ENCODE measurements at regions not wholly inside any gene's neighbourhood (a gene's known extent, or its start where the extent isn't known, plus 50 kb on each side); places are given as distances from the start of the nearest gene placed in this dataset.
A peak's percentile ranks its signal among the peaks of the same experiment; 100 is the strongest.
"Not testable (repeated sequence)": the region's sequence is repeated elsewhere in the genome, so short reads cannot be mapped to it uniquely, and the experiment has no call there.

DNA sequence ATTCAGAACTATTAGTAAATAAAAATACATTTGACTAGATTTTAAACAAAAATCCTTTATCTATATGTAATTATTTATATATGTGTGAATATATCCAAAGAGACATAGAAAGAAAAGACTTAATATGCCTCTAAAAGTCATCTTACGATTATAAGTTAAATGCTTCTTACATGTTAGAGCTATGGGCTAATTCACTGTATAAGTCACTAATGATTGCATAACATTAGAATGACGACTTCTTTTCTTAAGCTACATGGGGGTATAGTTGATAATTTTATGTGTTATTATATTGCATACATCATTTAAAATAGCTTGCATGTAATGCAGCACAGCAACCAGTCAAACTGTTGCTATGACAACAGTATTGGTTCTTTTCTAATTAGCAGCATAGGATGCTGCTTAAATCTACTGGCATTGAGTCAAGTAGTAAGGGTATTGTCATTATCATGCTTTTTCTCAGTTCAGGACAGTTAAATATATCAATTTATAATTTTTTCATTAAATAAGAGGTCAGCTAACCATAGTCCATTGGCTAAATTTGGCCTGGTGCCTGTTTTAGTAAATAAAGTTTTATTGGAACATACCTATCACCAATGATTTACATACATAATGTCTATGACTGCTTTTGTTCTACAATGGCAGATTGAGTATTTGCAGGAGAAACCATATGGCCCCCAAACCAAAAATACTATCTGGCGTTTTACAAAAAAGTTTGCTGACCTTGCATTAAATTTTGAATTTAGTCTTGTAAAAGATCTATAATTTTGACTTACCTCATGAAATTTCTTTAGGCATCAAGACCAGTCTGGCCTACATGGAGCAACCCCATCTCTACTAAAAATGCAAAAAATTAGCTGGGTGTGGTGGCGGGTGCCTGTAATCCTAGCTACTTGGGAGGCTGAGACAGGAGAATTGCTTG is 207.7 kb upstream of the ZSWIM2 start:
- DNase-seq: no peak

DNA sequence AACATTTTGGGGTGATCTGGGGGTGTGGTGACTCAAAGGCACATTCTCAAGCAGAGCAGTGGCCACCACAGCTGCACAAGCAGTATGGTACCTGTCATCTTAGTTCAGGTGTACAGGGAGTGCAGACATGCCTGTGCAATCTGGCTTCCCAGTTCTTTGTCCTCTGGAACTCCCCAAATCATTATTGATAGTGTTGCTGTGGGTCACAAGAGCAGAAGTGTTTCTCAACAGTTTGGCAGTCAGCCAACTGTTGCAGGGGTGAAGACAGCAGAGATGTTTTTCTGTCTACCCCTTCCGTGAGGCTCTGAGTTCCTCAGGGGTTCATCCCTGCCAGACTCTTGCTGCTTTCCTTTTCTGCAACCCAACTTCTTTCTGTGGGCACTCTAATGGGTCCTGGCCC is 206.5 kb upstream of the ZSWIM2 start:
- peak; percentile 48 for DNase-seq

DNA sequence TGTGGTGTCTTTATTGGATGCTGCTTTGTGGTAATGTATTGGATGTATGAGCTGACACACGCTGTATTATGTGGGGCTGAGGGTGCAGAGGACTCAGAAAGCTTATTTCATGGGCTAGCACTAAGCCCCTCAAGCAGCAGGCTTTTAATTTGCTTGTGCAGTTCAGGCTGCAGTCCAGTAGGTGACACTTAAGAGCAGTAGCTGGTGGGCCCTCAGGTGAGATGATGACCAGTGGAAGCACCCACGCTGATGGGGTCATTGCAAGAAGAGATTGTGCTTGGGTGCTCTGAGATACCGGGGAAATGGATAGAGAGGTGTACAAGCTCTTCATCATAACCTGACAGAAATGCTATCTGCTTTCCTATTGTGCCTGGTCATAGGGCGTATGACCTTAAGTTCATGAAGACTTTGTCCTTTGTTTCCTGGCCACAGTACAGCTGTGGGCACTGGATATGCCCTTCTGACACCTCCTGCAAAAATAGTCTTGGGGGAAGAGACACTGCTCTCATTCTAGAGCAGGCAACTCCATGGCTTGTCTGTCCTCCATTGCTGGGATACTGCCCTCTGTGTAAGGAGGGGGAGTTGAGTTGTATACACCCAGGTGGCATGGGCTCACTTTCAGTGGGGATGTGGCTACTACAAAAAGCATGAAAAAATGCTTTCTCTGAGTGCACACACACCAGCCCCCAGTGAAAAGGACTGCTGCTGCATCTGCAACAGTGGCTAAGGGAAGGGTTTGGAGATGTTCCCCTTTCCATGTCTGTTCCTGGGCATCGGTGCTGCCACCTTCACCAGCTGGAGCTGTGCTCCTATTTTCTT is 205.7 kb upstream of the ZSWIM2 start:
- DNase-seq: peak; percentile 3

DNA sequence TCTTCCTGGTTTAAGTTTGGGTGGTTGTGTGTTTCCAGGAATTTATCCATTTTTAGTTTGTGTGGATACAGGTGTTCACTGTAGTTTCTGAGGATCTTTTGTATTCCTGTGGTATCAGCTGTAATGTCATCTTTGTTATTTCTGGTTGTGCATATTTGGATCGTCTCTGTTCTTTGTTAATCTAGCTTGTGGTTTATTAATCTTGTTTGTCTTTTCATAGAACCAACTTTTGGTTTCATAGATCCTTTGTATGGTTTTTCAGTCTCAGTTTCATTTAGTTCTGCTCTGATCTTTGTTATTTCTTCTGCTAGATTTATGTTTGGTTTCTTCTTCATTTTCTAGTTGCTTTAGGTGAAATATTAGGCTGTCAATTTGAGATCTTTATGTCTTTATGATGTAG is 202.4 kb upstream of the ZSWIM2 start:
- DNase-seq: no peak

DNA sequence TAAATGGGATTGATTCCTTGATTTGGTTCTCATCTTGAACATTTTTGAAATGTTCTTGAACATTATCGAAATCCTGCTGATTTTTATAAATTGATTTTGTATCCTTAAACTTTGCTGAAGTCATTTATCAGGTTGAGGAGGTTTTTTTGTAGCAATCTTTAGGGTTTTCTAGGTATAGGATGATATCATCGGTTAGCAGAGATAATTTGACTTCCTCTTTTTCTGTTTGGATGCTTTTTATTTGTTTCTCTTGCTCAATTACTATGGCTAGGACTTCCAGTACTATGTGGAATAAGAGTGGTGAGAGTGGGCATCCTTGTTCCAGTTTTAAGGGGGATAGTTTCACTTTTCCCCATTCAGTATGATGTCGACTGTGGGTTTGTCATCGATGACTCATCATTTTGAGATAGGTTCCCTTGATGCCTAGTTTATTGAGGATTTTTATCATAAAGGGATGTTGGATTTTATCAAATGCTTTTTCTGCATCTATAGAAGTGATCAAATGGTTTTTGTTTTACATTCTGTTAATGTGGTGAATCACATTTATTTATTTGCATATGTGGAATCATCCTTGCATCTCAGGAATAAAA is 201.5 kb upstream of the ZSWIM2 start:
- DNase-seq: peak; percentile 4

DNA sequence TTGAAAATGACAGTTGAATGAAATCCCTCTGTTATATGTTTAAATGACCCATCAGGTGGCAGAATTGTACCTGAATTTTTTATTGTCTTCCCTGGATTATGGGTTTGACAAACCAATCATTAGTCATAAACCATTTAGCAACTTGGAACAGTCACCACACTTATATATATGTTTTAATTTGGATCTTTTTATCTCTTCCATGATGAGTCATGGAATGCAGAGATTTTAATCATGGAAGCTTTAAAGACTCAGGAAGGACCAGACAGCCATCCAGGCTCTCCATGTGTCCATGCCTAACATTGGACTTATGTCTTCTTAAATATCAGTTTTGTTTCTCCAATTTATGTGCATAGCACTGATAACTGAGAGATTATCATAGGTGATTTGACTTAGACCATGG is 188.3 kb upstream of the ZSWIM2 start:
- DNase-seq: no peak

DNA sequence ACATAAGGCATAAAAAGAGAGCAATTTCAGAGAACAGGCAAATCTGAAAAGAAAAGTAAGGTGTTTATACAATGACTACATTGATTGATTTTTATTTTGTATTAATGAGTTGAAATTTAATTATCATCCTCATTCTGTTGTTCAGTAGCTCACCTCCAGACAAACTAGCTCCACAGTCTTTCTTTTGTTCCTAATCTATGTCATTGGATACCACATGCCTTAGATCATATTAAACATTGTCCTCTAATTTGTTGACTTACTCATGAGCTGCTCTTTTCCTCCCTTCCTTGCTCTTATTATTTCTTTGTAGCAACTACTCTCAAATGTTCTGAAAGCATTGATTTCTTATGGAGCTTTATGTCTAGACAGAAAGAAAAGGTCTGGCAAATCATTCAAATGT is 185.5 kb upstream of the ZSWIM2 start:
- no peak for DNase-seq

DNA sequence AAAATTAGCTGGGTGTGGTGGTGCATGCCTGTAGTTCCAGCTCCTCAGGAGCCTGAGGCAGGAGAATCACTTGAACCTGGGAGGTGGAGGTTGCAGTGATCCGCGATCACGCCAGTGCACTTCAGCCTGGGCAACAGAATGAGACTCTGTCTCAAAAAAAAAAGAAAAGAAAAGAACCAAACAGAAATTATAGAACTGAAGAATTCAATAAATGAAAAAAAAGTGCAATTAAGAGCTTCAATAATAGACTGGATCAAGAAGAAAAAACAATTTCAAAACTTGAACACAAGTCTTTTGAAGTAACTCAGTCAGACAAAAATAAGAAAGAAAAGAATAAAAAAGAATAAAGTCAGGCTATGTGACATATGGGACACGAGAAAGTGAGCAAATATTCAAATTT is 175.8 kb upstream of the ZSWIM2 start:
- no peak for DNase-seq

DNA sequence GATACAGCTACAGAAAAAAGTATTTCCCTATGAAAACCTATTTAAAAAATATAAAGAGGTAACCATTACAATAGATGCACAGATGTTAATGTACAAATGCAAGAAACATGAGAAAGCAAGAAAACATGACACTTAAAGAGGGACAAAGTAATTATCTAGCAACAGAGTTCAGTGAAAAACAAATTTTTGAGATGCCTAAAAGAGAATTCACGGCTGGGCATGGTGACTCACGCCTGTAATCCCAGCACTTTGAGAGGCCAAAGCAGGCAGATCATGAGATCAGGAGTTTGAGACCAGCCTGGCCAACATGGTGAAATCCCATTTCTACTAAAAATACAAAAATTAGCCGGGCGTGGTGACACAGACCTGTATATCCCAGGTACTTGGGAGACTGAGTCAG is 175.0 kb upstream of the ZSWIM2 start:
- DNase-seq: not testable (repeated sequence)

DNA sequence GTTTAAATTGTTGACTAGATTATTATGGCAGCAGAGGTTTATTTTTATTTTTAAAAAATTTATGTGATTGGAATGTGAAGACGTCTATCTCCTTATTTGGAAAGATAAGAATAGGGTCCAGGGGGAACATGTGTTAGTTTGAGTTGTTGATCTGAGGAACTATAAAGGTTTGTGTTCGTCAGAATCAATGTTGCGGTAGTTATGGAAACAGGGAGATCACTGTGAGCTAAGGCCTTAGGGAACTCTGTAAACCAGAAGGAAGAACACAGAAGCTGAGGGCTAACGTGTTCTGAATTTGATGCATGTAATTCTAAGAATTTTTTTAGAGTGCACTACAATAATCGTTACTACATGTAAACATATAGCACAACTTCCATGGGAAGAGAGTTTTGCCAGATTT is 168.5 kb upstream of the ZSWIM2 start:
- DNase-seq: no peak

DNA sequence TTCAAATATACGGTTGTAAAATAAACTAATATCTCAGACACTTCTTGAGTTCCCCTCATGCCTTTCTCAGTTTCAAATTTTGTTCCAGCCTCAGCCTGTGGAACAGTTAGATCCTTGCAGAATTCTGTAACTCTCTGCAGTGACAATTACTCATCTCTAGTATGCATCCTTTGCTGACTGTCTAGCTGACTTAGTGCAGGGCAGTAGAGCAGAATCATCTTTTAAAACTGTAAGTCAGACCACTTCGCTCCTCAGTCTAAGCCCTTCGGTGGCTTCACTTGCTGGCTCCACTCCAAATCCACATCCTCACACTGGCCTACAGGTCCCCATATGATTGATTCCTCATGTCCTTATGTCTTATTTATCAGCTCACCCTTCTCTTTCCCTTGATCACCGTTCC is 164.1 kb upstream of the ZSWIM2 start:
- no peak for DNase-seq

DNA sequence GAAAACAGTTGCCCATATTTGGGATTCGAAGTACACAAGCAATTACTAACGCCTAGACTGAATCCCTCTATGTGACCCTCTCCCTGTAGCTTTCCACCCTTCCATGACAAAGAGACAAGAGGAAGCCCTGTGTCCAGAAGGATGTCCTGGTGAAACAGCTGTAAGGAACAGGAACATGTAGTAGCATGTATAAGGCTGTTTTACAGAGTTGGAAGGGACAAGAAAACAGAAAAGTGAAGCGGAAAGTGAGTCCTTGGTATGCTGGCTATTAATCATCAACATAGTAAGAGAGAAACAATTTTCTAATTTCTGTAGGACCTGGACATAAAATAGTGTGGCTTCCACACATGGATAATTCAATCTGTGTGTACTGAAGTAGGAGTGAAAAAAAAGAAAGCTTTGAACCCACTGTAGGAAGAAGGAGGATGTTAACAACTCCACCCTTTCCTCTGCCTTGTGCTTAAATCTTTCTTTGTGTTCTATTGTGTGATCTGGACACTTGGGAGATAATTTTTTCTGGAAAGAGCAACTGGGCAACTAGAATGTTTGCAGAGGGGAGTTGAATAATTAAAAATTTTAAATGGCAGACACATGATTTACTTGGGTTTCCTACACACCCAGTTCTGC is 162.3 kb upstream of the ZSWIM2 start:
- no peak for DNase-seq

DNA sequence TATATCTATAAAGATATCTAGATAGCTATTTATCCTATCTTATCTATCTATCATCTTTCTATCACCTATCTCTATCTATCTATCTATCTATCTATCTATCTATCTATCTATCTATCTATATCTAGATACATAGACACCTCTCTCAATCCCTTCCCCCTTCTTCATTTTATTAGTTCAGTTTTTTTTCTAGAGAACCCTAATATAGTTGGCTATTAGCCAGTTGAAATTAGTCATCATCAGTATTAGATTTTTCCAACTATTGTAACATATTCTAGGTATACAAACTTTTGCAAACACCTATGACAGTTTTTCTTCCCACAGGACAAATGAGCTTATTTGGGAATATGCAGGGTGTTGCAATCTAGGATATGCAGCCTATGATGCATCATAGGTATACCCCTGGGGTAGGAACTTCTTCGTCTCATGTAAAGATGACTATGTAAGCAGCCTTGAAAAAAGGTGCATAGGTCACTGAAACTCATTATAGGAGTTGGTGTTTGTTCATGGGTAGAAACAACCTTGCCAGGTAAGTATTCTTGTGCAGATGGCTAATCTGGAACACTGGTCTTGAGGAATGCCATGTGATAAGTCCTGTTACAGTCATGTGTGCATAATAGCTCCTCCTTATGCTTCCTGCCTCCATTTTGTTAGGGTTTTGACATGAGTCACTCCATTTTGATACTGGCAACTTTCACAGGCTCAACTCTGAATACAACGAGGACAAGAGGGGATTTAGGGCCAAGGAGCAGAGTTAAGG is 160.7 kb upstream of the ZSWIM2 start:
- no peak for DNase-seq

DNA sequence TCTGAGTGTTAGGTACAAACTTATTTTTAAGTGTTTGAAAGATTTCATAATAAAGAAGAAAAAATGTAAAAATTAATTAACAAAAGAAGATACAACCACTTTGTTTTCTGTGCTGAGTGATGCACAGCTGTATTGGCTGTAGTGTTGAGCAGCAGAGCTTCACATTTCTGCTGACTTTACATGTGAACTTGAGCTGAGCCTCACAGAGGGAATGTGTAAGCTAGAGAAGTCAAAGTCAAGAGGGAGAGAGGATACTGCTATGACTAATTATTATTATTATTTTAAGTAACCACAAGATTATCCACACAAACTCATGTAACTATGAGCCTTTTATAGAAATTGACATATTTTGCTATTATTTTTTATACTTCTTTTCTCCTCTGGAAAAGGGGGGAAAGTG is 159.1 kb upstream of the ZSWIM2 start:
- no peak for DNase-seq

DNA sequence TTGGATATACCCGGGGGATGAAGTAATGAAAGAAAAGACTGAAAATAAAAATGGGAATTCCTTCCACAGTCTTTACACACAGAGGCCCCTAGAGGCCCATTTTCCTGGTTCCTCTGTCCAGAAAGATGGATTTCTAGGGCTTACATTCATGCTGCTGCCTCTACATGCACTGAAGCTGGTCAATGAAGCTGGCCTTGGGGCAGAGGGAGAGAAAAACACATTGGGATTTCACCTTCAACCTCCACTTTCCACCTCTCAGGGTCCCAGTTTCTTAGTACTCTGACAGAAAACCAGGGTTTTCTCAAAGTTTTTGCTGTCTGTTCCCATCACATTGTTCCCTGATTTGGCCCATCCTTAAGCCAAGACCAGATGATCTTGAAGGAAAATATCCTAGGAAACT is 154.6 kb upstream of the ZSWIM2 start:
- no peak for DNase-seq

DNA sequence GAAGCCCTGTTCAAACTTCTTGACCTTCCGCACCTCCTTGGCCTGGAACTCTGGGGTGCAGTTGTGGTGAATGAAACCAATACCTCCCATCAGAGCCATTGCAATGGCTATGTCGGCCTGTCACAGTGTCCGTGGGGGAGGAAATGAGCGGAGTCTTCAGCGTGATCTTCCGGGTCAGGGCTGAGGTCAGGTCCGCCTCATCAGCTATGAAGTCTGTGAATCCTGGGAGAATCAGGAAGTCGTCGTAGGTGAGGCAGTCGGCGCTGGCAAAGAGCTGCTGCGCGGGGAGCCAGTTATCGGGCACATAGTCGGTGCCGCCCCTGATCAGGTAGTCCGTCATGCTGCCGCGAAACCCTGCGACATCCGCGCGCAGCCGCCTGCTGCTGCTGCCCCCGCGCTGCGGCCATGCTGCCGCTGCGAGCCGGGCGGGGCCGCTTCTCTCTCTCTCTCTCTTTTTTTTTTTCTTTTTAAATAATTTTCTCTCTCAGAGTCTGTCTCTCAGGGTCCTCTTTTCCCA is 154.1 kb upstream of the ZSWIM2 start:
- DNase-seq: peak; percentile 9

DNA sequence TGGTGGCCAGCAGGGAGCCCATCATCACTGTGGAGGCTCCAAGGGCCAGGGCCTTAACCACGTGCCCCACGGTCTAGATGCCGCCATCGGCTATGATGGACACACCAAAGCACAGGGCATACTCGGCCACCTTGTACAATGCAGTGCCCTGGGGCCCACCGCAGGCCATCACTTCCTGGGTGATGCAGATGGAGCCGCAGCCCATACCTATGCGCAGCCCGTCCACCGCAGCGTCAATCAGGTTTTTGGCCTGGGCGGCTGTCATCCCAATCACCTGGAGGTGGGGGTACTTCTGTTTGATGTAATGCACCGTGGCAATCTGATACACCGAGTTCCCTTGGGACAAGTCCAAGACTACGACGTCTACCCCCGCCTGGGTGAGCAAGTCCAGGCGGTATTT is 153.3 kb upstream of the ZSWIM2 start:
- DNase-seq: no peak

DNA sequence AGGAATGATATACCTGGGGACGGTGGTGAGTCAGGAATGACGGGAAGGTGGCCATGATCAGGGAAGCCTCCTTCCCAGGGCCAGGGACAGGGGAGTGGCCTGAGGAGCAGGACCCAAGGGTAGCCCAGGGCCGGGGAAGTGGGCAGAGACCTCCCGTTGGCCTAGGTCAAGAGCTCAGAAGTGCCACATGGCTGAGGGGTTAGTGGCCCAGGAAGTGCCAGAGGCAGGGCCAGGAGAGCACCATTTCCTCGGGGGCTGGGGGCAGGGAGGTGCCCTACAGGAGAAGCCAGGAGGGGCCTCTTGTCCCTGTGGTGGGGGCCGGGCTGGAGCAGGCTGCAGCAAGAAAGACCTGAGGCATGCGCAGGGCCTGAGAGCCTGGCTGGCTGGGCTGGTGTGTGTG is 152.3 kb upstream of the ZSWIM2 start:
- DNase-seq: no peak

DNA sequence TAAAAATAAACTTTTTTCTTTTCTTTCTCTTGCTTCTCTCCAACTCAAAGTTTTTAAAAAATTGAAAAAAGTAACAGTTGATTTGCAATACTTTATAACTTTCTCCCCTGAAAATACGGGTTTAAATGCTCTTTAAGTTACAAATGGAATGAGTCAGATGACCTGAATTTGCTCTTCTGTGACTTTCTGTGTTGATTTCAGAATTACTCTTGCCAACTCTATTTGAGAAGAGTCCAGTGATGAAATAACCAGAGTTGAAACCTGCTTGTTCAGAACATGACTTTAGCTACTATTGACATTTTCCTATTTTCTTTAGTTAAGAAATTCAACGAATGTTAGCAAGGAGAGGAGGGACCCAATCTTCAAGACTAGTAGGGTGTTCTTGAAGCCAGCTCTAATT is 146.1 kb upstream of the ZSWIM2 start:
- no peak for DNase-seq

DNA sequence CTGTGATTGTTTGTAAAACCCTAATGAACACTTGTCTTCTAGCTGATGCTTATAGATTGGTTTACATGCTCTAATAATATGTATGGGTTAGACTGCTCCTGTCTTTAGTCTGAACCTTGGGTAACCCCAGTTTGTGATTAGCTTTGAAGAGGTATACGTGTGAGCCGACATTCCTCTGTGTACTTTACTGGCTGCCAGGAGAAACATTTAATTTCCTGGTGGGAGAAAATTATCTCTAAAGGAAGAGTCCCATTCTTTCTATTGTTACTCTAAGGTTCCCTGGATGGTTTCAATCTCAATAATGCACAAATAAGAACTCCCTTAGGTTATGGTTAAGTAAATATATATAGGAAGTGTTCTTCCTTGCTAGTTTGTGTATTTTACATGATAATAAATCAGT is 143.6 kb upstream of the ZSWIM2 start:
- DNase-seq: no peak

DNA sequence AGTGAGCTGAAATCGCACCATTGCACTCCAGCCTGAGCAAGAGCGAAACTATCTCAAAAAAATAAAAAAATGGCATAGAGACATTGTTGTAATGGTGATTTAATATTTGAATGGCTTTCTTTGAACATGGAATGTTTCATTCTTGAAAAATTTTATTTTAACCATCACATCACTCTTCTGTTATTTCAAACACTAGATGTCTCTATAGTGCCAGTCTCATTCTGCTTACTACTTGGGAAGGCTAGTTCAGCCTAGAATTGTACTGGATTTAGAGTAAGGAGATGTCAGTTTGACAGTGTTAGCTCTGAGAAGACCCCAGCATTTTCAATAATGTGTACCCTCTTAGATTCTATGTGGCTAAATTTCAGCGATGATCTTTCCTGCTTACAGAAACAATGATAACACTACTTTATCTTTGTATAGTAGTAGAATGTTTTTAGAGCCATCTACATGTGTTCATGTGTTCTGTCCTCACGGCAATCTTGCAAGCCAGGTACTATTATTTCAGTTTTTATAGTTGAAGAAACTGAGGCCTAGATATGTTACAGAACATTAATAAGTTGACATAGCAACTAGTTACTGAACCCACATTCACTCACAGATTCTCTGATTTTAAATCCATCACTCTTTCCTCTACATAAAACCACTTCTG is 142.9 kb upstream of the ZSWIM2 start:
- no peak for DNase-seq

DNA sequence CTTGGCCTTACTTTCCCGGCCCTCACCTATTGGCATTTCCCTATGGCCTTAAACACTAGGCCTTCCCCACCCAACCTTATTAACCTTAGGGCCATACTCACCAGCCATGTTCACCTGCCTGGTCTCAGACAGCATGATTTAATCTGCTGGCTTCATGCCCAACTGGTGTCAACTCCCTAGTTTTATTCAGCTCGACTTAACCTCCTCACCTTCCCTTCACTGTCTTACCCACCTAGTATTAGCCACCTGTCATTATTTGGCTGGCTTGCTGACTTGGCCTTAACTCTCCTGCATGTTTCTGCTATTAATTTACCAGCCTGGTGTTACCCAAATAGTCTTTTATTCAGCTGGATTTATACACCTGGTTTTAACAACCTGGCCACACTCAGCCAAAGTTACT is 136.0 kb upstream of the ZSWIM2 start:
- DNase-seq: no peak
